HG03095 (cell line): ENCODE measurements at regions not wholly inside any gene's neighbourhood (a gene's known extent, or its start where the extent isn't known, plus 50 kb on each side); places are given as distances from the start of the nearest gene placed in this dataset.
"Not testable (repeated sequence)": the region's sequence is repeated elsewhere in the genome, so short reads cannot be mapped to it uniquely, and the experiment has no call there.

Experiments used
- ATAC-seq: cut with Tn5 transposase; IDR thresholded peaks from one replicate; pipeline ENCODE4 v1.9.1; 2021; ENCODE audit warnings: moderate library complexity; ENCODE audit not compliant: unreplicated experiment

DNA sequence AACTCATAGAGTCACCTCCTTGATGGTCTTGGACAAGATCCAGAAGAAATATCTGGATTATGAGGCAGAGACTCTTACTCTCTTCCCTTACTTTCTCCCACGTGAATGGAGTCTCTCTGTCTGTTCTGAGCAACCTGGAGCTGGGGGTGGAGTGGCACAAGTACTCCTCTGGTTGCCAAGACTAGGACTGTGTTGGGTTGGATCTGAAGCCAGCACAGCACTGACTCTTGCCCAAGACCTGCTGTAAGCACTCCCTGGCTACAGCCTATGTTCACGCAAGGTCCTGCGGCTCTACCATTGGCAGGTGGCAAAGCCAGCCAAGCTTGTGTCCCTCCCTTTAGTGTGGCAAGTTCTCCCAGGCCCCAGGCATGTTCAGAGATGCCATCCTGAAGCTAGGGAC is 488.2 kb upstream of the NRG3 start:
- no peak for ATAC-seq

DNA sequence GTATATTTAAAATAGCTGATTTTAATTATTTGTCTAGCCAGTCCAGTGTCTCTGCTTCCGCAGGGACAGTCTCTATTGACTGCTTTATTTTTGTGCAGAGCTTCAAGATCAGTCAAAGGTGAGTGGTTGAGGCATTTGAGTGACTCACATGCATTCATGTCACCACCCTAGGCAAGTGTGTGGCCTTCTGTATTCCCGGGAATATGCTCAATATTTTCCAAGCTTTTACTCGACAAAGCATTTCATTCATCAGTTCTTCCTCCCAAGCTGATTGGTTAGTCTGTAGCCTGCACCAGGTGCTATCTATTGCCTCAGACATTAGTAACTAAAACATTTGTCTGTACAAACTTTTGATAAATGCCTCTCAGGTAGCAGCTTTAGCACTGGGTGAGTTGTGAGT is 471.5 kb upstream of the NRG3 start:
- no peak for ATAC-seq

DNA sequence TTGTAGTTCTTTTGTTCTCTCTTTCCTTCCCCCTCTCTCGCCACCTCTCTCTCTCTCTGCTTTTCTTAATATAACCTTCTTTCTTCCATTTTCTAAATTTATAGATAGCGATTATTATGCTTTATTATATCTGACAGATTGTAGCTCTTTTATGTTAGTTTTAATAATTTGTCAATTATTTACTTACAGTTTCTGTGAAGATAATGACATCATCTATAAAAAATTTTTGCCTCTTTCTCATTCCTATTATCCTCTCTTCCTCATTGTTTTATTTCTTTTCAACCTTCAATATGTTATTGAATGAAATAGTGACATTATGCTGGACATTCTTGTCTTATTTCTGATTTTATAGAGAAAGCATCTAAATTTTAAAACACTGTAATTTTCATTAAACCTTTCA is 469.6 kb upstream of the NRG3 start:
- ATAC-seq: no peak

DNA sequence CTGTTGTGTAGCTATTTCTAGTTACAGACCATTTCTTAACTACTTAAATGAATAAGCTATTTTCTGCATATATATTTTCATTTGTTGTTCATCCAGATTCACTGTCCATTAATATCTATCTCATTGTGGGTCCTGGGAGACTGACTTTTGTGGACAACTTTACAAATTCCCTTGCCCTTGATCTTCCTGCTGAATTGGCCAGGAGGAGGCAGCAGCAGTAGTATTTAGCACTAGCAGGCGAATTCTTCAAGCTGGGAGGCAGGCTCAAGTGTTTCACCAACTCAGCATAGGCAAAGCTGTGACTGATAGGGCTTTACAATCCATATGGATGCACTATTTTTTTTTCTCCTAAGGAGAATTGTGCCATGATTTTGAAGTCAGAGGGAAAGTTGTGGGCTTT is 461.0 kb upstream of the NRG3 start:
- ATAC-seq: no peak

DNA sequence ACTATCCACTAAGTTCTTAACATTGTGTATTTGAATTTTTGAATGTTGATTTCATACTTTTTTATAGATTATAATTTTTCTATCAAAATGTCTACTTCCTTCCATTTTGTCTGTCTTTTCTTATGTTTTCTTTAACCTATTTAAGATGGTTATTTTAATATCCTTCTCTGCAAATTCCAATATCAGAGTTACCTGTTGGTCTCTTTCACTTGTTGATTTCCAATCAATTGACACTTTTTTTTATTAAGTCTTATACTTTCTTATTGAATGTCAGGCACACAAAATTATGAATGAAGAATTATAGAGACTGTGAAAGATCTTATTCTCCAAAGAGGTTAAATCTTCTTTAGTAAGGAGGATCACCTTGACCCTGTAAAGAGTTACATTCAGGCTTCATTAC is 448.3 kb upstream of the NRG3 start:
- no peak for ATAC-seq

DNA sequence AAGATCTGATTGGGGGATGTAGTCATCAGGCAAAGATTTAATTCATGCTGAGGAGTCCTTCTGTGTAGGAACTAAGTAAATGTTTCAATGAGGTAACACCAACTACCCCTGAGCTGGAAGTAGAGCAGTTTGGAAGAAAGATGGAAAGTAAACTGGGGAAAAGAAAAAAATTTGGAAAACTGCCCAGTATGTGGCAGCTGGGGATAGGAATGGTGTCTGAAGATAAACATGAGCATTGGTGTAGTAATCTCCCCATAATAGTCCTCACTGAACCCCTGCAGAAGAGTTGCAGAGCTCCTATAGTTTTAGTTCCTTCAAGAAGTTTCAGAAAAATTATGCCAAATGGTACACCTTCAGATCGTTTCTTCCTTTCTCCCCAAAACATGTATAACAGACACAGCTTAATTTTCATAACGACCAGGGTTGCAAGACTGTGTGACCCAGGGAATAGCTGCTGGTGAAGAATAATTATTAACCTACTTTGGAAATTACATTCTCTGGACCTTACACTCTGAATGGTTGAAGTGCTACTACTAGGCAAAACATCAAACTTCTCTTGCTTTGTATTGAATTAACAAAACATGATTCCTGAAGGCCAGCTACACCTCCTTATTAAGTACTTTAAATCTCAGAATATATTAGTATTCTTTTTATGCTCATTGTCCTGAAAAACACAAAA is 446.4 kb upstream of the NRG3 start:
- no peak for ATAC-seq

DNA sequence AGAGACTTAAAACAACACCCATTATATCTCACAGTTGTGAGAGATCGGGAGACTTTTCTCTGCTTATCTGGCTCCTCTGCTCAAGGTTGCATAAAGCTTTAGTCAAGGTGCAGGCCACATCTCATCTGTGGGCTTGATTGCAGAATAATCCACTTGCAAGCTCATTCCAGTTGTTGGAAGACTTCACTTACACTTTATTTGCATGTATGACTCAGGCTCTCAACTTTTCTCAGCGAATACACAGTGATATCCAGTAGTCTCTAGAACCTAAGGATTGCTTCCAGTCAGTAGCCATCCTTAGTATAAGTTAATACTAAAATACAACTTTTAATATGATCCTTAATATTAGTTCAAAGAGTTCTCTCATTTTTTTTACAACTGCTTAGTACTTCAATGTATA is 435.5 kb upstream of the NRG3 start:
- ATAC-seq: no peak

DNA sequence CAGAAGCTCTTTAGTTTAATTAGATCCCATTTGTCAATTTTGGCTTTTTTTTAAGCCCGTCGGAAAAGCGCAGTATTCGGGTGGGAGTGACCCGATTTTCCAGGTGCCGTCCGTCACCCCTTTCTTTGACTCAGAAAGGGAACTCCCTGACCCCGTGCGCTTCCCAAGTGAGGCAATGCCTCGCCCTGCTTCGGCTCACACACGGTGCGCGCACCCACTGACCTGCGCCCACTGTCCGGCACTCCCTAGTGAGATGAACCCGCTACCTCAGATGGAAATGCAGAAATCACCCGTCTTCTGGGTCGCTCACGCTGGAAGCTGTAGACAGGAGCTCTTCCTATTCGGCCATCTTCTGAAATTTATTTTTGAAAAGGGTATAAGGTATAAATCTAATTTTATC is 433.4 kb upstream of the NRG3 start:
- ATAC-seq: not testable (repeated sequence)

DNA sequence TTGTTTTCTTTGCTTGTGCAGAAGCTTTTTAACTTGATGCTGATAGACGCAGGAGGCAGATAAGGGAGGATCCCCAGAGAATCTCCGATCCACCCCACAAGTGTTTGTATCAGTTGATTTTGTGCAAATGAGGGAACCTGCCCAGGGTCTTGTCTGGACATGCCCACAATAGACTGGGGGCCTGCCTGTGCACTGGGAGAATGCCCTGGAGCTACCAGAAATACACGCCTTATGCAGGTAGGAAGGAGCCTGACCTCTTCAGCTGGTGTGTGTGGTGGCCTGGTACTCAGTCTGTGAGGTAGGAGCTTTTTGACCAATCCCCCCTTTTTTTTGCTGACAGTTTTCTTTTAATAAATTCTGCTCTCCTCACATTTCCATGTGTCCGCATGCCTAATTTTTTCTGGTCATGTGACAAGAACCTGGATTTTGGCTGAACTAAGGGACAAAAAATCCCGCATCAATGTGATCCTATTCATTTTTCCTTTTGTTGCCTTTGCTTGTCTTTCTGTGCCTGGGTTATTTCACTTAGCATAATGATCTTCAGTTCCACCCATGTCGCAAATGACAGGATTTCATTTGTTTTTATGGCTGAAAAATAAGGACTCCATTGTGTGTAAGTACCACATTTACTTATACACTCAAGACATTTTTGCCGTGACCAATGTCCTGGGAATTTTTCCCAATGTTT is 430.6 kb upstream of the NRG3 start:
- ATAC-seq: no peak

DNA sequence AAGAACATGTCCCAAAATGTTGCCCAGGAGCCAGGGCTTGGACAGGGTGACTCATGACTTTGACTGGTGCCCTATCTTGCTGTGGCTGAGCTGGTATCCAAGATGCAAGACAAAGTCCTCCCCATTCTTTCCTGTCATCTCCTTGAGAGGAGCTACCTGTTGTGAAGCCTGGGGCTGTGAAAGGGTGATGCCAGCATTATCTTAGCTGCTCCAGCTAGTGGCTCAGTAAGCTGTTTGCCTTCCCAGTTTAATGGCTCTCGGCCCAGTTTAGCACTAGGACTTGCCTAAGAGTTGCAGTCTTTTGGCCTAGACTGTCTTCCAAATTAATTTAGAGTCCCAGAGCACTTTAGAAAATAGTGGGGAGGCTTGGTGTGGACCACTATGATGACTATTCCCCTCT is 424.3 kb upstream of the NRG3 start:
- no peak for ATAC-seq

DNA sequence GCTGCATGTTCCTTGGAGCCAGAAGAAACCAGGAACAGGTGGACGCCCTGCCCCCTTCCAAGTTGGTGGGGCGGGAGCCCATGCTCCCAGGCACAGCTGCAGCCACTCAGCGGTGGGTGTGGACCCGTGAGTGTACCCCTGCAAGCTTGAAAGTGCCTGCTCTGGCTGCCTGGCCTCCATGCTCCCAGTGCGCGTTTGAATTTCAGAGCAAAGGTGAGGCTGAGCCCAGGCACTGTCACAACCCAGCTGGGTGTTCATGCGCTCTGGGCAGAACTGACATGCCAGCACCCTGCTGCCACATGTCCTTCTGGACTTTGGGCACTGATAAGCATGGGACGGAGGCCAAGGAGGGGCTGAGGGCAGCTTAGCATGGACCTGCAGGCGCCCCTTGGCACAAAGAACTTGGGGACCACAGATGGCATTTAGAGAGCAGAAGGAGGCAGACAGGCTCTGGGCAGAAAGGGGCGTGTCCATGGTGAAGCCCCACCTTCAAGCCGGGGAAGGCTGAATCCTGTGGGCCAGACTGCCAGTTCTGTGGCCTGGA is 402.0 kb upstream of the NRG3 start:
- no peak for ATAC-seq

DNA sequence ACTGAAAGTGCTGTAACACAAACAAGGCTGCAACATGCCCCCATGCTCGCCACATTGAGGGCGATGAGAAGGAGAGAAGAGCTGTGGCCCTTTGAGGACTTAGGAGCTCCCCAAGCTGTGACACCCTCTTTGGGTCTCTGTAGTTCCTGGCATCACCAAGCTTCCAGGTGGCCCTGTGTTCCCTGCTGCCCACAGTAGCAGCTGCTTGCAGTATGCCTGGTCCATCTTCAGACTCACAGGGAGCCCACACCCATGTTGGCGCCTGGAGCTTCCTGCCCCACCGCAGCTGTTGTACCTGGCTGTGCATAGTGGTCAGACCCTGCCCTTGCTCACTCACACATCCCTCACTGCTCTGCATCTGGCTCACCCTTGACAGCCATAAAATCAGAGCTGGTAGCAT is 401.2 kb upstream of the NRG3 start:
- ATAC-seq: no peak

DNA sequence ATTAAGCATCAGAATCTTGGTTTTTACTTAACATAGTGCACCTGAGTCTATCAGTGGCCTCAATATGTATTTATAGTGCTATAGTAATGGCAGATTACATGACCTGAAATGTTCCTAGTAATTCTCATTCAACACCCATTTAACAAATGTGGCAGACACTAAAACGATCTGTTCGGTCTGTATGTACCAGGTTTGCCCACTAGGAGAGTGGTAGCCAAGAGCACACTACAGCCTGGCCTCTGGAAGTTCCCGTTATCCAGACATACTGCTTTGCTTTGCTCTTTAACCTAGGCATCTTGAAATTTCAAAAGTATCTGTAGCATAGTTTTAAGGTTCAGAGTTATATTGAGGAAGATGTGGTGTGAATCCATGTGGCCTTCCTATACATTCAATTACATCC is 395.7 kb upstream of the NRG3 start:
- ATAC-seq: no peak

DNA sequence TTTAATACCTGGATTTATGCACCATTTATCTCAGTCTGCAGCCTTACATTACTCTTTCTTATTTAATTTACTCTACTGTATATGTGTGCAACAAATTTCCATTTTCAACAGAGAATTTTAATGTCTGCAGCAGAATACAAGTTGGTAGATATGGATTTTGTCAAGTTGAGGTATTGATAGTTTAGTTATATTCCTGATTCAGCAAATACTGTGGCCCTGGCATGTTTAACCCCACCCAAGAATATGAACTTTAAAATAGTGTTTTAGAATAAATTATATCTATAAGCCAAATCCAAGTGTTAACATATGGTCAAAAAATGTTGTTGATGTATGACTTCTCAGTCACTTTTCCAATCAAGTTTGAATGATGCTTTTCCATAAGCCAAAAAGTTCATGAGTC is 378.4 kb upstream of the NRG3 start:
- ATAC-seq: no peak

DNA sequence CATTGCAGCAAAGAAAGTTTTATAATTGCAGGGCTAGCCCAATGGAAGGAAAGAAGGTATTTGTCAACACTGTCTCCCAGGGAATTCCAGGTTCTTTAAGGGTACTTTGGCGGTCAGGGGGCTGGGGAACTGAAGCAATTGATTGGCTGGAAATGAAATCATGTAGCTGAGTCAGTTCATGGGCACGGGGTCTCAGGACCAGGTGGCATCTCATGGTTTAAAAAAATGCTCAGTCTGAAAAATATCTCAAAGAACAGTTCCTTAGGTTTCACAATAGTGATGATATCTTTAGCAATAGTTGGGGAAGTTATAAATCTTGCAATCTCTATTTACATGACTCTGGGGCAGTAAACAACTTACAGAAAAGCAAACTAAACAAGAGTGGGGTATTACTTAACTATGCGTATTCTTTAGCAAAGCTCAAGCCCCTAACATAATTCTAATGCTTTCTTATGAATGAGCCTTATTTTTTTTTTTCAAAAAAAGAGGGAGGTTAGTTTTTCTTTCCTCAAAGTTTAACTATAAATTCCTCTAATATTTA is 376.9 kb upstream of the NRG3 start:
- ATAC-seq: no peak

DNA sequence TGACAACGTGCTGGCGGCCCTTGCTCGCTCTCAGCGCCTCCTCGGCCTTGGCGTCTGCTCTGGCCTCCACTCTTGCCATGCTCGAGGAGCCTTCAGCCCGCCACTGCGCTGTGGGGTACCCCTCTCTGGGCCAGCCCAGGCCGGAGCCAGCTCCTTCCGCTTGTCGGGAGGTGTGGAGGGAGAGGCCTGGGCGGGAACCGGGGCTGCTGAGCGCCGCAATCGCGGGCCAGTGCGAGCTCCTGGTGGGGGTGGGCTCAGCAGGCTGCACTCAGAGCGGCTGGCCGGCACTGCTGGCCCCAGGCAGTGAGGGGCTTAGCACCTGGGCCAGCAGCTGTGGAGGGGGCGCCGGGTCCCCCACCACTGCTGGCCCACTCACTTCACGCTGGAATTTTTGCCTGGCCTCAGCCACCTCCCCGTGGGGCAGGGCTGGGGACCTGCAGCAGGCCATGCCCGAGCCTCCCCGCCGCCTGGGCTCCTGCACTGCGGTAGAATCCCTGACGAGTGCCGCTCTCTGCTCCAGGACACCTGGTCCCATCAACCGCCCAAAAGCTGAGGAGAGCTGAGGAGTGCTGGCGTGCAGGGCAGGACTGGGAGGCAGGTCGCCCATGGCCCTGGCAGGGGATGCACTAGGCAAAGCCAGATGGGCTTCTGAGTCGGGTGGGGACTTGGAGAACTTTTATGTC is 372.2 kb upstream of the NRG3 start:
- no peak for ATAC-seq

DNA sequence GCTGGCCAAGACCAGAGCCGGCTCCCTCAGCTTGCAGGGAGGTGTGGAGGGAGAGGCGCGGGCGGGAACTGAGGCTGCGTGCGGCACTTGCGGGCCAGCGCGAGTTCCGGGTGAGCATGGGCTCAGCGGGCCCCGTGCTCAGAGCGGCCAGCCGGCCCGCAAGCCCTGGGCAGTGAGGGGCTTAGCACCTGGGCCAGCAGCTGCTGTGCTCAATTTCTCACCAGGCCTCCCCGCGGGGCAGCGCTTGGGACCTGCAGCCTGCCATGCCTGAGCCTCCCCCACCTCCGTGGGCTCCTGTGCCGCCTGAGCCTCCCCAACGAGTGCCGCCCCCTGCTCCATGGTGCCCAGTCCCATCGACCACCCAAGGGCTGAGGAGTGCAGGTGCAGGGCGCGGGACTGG is 369.2 kb upstream of the NRG3 start:
- ATAC-seq: not testable (repeated sequence)

DNA sequence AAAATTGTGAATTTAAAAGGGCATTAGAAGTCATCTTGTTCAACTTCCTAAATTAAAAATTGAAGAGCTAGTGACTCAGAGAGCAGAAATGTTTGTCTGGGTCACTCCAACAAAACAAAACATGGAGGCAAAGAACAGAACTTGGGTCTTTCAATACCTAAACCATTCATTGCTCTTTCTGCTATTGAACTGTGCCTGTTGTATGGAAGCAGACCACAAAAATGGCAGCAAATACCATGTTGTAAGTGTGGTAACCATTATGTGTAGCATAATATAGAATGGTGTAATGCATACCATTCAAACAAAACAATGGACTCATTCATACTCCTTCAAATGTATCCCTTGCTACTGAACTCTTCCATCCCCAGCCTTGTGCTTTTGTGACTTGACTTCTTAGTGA is 360.2 kb upstream of the NRG3 start:
- no peak for ATAC-seq

DNA sequence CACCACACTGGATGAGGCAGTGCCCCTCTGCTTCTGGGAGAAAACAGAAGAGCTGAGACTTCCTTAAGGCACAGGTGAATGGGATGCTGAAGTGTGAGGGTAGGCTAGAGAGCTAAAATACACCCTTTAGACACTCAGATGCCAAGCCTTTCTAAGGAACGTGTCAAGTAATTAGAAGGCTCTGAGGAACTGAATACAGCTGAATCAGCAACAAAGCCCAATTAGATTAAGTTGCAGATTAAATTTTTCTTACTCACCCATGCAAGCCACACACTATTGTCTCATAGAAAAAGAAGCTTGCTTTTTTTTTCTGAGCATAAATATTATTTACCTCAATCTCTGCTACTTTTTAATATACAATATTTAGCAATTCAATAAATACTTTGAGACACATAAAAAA is 354.3 kb upstream of the NRG3 start:
- ATAC-seq: no peak

DNA sequence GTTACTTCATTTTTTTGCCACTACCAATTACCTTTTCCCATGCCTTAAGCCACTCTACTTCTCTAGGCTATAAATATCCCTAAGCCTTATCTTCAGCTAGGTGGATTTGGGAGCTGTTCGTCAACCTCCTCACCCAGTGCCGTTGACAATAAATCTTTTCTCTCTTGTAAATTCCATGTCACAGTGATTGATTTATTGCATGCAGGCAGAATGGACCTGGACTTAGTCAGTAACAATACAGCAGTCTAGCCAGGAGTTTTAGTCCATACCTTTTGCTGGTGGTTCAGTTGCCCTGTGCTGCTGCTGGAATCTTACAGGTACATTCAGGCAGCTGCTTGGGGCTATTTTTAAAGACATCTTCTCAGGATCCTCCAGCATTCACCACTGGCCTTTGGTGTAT is 350.5 kb upstream of the NRG3 start:
- no peak for ATAC-seq

DNA sequence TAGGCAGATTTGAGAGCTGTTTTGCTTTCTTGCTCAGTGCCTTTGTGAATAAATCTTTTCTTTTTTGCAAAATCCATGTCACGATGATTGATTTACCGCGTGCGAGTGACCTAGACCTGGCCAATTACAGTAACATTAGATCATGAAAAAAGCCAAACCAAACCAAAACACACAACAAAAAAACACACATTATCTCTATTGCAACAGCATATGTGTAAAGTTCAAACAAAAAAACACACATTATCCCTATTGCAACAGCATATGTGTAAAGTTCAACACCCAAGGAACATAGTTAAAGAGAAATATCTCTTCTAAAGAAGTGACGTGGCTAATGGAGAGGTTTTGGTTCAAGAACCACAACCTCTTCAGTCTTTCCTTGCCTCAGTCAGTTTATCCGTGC is 342.6 kb upstream of the NRG3 start:
- no peak for ATAC-seq

DNA sequence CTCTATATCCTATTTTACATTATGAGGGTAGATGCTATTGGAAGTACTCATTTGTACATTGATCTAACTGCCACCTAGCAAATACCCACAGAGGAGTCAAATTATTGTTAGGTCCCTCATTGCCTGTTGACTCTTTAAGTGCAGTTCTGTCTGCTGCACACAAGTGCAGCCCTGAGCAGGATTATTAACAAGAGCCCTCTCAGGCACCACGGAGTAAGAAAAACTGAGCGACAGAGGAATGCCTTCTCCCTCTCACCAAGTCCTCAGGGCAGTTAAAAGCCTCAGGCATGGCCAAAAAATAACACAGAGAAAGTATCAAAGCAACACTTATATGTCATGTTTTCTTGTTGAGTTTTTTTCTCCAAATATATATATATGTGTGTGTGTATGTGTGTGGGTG is 340.0 kb upstream of the NRG3 start:
- ATAC-seq: no peak
